ENCODE measurements at regions not wholly inside any gene's neighbourhood (a gene's known extent, or its start where the extent isn't known, plus 50 kb on each side); places are given as distances from the start of the nearest gene placed in this dataset.

GRCh38 chr12:13780453-13780852 lies 200.9 kb downstream of the GRIN2B start:
- TF ChIP-seq CTCF (IDR thresholded peaks at IDR 0.05; ENCODE audit: low read depth, low read length, poor library complexity, severe bottlenecking), result no peak
- Histone ChIP-seq H3K27ac (ENCODE audit: low read depth, low read length) (no peak overlapping the region), H3K9me2 (replicated peaks; ENCODE audit: control insufficient read depth, low read length) (no peaks in the 10 kb centered on the region), H3K4me1 (ENCODE audit: control insufficient read depth, low read length) (no peaks in the 10 kb centered on the region), H3F3A (ENCODE audit: control insufficient read depth, insufficient read depth) (no peaks in the 10 kb centered on the region), H3K9me3 (ENCODE audit: control insufficient read depth, insufficient read depth, low read length) (no peaks in the 10 kb centered on the region; the same call in 1 of the 2 replicates), H3K4me3 (ENCODE audit: low read length) (no peak overlapping the region), H3K4me2 (ENCODE audit: low read length) (no peak overlapping the region), H3K36me3 (ENCODE audit: control insufficient read depth, low read length) (no peaks in the 10 kb centered on the region), H3K79me2 (ENCODE audit: control insufficient read depth, low read length) (no peaks in the 10 kb centered on the region), H4K20me1 (ENCODE audit: control insufficient read depth, insufficient read depth, low read depth, low read length) (no peaks in the 10 kb centered on the region), H3K27me3 (ENCODE audit: control insufficient read depth, low read length) (no peaks in the 10 kb centered on the region)

GRCh38 chr12:13777374-13777773 lies 204.0 kb downstream of the GRIN2B start:
- no peaks in the 10 kb centered on the region for H3F3A ChIP-seq (ENCODE audit: control insufficient read depth, insufficient read depth)
- H3K27me3 ChIP-seq (ENCODE audit: control insufficient read depth, low read length), result no peaks in the 10 kb centered on the region
- TF ChIP-seq EZH2phosphoT487 (IDR thresholded peaks at IDR 0.05; ENCODE audit: borderline replicate concordance, low read length), result no peak
- TF ChIP-seq CTCF (IDR thresholded peaks at IDR 0.05; ENCODE audit: low read depth, low read length, poor library complexity, severe bottlenecking), result no peak
- no peak overlapping the region for H3K4me3 ChIP-seq (ENCODE audit: low read length)
- H3K36me3 ChIP-seq (ENCODE audit: control insufficient read depth, low read length), result no peaks in the 10 kb centered on the region
- no peaks in the 10 kb centered on the region; the same call in 1 of the 2 replicates for H3K9me3 ChIP-seq (ENCODE audit: control insufficient read depth, insufficient read depth, low read length)
- H3K27ac ChIP-seq (ENCODE audit: low read depth, low read length), result no peak overlapping the region
- H3K4me2 ChIP-seq (ENCODE audit: low read length), result no peak overlapping the region
- H4K20me1 ChIP-seq (ENCODE audit: control insufficient read depth, insufficient read depth, low read depth, low read length), result no peaks in the 10 kb centered on the region
- H3K4me1 ChIP-seq (ENCODE audit: control insufficient read depth, low read length), result no peaks in the 10 kb centered on the region
- no peaks in the 10 kb centered on the region for H3K79me2 ChIP-seq (ENCODE audit: control insufficient read depth, low read length)
- H3K9me2 ChIP-seq (replicated peaks; ENCODE audit: control insufficient read depth, low read length), result no peaks in the 10 kb centered on the region

GRCh38 chr12:13772264-13772663 lies 209.1 kb downstream of the GRIN2B start:
- Histone ChIP-seq H3K27ac (ENCODE audit: low read depth, low read length) (no peak overlapping the region), H3K9me2 (replicated peaks; ENCODE audit: control insufficient read depth, low read length) (no peaks in the 10 kb centered on the region), H3K9me3 (ENCODE audit: control insufficient read depth, insufficient read depth, low read length) (no peaks in the 10 kb centered on the region), H3K4me1 (ENCODE audit: control insufficient read depth, low read length) (no peaks in the 10 kb centered on the region), H3K36me3 (ENCODE audit: control insufficient read depth, low read length) (no peaks in the 10 kb centered on the region), H3K4me3 (ENCODE audit: low read length) (no peak overlapping the region), H3K27me3 (ENCODE audit: control insufficient read depth, low read length) (no peaks in the 10 kb centered on the region), H3K4me2 (ENCODE audit: low read length) (no peak overlapping the region), H3K79me2 (ENCODE audit: control insufficient read depth, low read length) (no peaks in the 10 kb centered on the region), H4K20me1 (ENCODE audit: control insufficient read depth, insufficient read depth, low read depth, low read length) (no peaks in the 10 kb centered on the region), H3F3A (ENCODE audit: control insufficient read depth, insufficient read depth) (no peaks in the 10 kb centered on the region)
- TF ChIP-seq EZH2phosphoT487 (IDR thresholded peaks at IDR 0.05; ENCODE audit: borderline replicate concordance, low read length) (no peak), CTCF (IDR thresholded peaks at IDR 0.05; ENCODE audit: low read depth, low read length, poor library complexity, severe bottlenecking) (no peak)

DNA sequence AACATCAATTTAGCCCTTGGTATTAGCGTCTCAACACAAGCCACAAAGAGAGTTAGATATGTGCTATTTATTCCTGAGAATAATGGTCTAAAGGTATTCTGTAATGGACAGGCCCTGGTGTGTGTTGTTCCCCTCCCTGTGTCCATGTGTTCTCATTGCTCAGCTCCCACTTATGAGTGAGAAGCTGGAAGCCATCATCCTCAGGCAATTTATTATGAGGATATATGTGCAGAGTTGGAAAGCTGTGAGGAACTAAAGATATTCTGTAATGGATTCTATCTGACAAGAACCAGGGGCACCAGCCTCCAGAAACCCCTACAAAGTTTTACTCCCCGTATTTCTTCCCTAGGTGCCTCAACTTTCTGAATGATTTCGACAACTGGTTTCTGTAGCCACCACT lies 210.8 kb downstream of the GRIN2B start:
- no peak for TF ChIP-seq EZH2phosphoT487 (IDR thresholded peaks at IDR 0.05; ENCODE audit: borderline replicate concordance, low read length)
- no peak for TF ChIP-seq CTCF (IDR thresholded peaks at IDR 0.05; ENCODE audit: low read depth, low read length, poor library complexity, severe bottlenecking)

More for the DNA sequence above, 210.8 kb downstream of the GRIN2B start:
- Histone ChIP-seq H3K4me2 (ENCODE audit: low read length) (no peak overlapping the region), H3K27me3 (ENCODE audit: control insufficient read depth, low read length) (no peaks in the 10 kb centered on the region), H4K20me1 (ENCODE audit: control insufficient read depth, insufficient read depth, low read depth, low read length) (no peaks in the 10 kb centered on the region), H3F3A (ENCODE audit: control insufficient read depth, insufficient read depth) (no peaks in the 10 kb centered on the region), H3K4me1 (ENCODE audit: control insufficient read depth, low read length) (no peaks in the 10 kb centered on the region), H3K9me2 (replicated peaks; ENCODE audit: control insufficient read depth, low read length) (no peaks in the 10 kb centered on the region), H3K4me3 (ENCODE audit: low read length) (no peak overlapping the region), H3K36me3 (ENCODE audit: control insufficient read depth, low read length) (no peaks in the 10 kb centered on the region), H3K79me2 (ENCODE audit: control insufficient read depth, low read length) (no peaks in the 10 kb centered on the region), H3K9me3 (ENCODE audit: control insufficient read depth, insufficient read depth, low read length) (no peaks in the 10 kb centered on the region), H3K27ac (ENCODE audit: low read depth, low read length) (no peak overlapping the region)
